WTC11 (cell line): ENCODE measurements at regions not wholly inside any gene's neighbourhood (a gene's known extent, or its start where the extent isn't known, plus 50 kb on each side); places are given as distances from the start of the nearest gene placed in this dataset.

ENCODE experiments used
- ATAC-seq: fragments of 200-7000 bp; cut with Tn5 transposase; 2 replicates; pipeline ENCODE4 v1.10.0; 2021; ENCODE audit warnings: mild to moderate bottlenecking, moderate library complexity
- CTCF ChIA-PET: fragments of 300-600 bp; sonication (Branson Sonifier 250); formaldehyde crosslinking; loops from one replicate; lab custom pipeline; 2021; ENCODE audit warnings: antibody characterized with exemption; lab: Charles Lee
- POLR2A ChIA-PET: fragments of 350-600 bp; sonication (Branson Sonifier 250); formaldehyde crosslinking; loops from one replicate; lab custom pipeline; 2021; ENCODE audit warnings: antibody characterized with exemption; lab: Charles Lee
- DNase-seq: peaks from one replicate; pipeline ENCODE4 v3.0.0; 2021; ENCODE audit warnings: low spot score
- H3K27ac Mint-ChIP-seq: 2 replicates; pipeline ENCODE4 v1.8.0; 2021; ENCODE audit warnings: mixed read lengths
- H3K27me3 Mint-ChIP-seq: 2 replicates; pipeline ENCODE4 v1.8.0; 2021; ENCODE audit warnings: low read depth, mild to moderate bottlenecking, moderate library complexity, mixed read lengths
- H3K36me3 Mint-ChIP-seq: 2 replicates; pipeline ENCODE4 v1.8.0; 2021; ENCODE audit warnings: mixed read lengths
- H3K4me1 Mint-ChIP-seq: 2 replicates; pipeline ENCODE4 v1.8.0; 2022; ENCODE audit warnings: mixed read lengths
- H3K4me3 Mint-ChIP-seq: 2 replicates; pipeline ENCODE4 v1.8.0; 2021; ENCODE audit warnings: mild to moderate bottlenecking, moderate library complexity, mixed read lengths
- H3K9me3 Mint-ChIP-seq: 2 replicates; pipeline ENCODE4 v1.8.0; 2021; ENCODE audit warnings: mixed read lengths
- CREM ChIP-seq: sonication (generic); formaldehyde crosslinking; IDR thresholded peaks from 2 replicates; pipeline ENCODE4 v1.8.1; 2022; ENCODE audit warnings: mild to moderate bottlenecking, missing genetic modification reagents, moderate library complexity
- ESRRA ChIP-seq: sonication (generic); formaldehyde crosslinking; IDR thresholded peaks from 2 replicates; pipeline ENCODE4 v1.8.1; 2022; ENCODE audit warnings: mild to moderate bottlenecking, missing genetic modification reagents, borderline replicate concordance
- IRF2 ChIP-seq: sonication (generic); formaldehyde crosslinking; IDR thresholded peaks from 2 replicates; pipeline ENCODE4 v1.8.0; 2022; ENCODE audit warnings: low read depth, missing genetic modification reagents, borderline replicate concordance
- JUN ChIP-seq: sonication (generic); formaldehyde crosslinking; IDR thresholded peaks from 2 replicates; pipeline ENCODE4 v1.8.0; 2023; ENCODE audit warnings: mild to moderate bottlenecking, missing genetic modification reagents
- NFE2L1 ChIP-seq: sonication (generic); formaldehyde crosslinking; IDR thresholded peaks from 2 replicates; pipeline ENCODE4 v1.8.1; 2023; ENCODE audit warnings: missing genetic modification reagents
- SMAD3 ChIP-seq: sonication (generic); formaldehyde crosslinking; IDR thresholded peaks from 2 replicates; pipeline ENCODE4 v1.8.0; 2022; ENCODE audit warnings: missing genetic modification reagents, mild to moderate bottlenecking, borderline replicate concordance
- ZNF416 ChIP-seq: fragments of 250-450 bp; sonication (Bioruptor Pico); IDR thresholded peaks from 2 replicates; pipeline ENCODE4 v1.9.0; 2021; ENCODE audit warnings: mild to moderate bottlenecking, inconsistent platforms
- TF ChIP-seq, protein P1 (sequence below): sonication (generic); formaldehyde crosslinking; IDR thresholded peaks from 2 replicates; pipeline ENCODE4 v1.8.0; 2023; ENCODE audit warnings: missing genetic modification reagents, mild to moderate bottlenecking, borderline replicate concordance
- TF ChIP-seq, protein P2 (sequence below): sonication (generic); formaldehyde crosslinking; IDR thresholded peaks from 2 replicates; pipeline ENCODE4 v1.8.1; 2023; ENCODE audit warnings: mild to moderate bottlenecking, missing genetic modification reagents, borderline replicate concordance
- TF ChIP-seq, protein P3 (sequence below): fragments of 200-600 bp; IDR thresholded peaks from 2 replicates; pipeline ENCODE4 v1.8.0; 2022; ENCODE audit warnings: antibody characterized with exemption

DNA sequence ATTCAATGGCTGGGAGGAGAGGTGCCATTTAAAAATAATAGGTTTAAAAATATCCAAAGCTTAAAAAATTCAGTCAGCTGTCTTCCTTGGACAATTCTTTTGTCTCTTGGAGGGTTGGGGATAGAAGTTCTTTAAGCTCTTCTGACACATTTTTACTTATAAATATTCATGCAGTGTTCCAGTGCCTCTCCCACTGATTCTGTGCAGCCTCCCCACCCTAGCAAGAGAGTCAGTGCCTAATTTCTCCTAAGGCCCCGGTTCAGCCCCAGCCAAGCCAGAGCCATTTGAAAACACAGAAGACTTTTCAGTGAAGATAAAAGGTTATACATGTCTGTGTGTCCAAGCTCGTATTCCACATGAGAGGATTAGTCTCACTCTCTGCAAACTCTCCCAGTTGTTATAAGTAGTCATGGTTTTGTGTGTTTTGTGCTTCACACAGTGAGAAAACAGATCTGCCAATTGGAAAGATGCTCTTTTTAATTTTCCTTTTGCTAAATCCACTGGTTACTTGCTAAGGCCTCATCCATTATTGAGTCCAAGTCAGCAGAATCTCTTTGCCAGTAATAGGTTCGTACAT lies 141.3 kb downstream of the CD47 start:
- CTCF ChIA-PET = interaction anchor here (1.2 kb wide), 1 partner anchor 22 kb away, joined by 4 read pairs; no protein-coding TSS in a partner anchor
- no peak for ATAC-seq
- H3K9me3 Mint-ChIP-seq = peaks cover 4% of the 10 kb centered on the region

DNA sequence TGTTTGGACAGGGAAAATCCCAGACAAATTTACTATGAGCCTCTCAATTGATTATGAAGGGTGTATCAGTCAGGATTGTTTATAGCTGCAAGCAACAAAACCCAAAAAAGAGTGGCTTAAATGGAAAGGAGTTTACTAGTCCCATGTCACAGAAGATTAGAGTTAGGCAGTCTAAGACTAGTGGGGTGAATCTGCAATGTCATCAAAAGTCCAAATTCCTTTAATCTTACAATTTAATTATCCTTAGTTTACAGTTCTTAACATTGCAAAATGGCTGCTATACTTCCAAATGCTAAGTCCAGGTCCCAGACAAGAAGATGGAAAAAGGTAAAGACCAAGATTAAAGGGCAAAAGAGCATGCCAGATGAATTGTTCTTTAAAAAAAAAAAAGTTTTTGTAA lies 143.6 kb downstream of the CD47 start:
- peaks cover 4% of the 10 kb centered on the region for H3K9me3 Mint-ChIP-seq
- DNase-seq (no peak), ATAC-seq (no peak)
- no peak overlapping the region for H3K27ac Mint-ChIP-seq
- H3K4me3 Mint-ChIP-seq = no peak overlapping the region
- ChIA-PET CTCF (interaction anchor here (0.6 to 1.0 kb wide), 2 partner anchors 167 to 256 kb away, joined by 3 read pairs; no protein-coding TSS in a partner anchor), POLR2A (no interaction called here)
- TF ChIP-seq, protein P1, sequence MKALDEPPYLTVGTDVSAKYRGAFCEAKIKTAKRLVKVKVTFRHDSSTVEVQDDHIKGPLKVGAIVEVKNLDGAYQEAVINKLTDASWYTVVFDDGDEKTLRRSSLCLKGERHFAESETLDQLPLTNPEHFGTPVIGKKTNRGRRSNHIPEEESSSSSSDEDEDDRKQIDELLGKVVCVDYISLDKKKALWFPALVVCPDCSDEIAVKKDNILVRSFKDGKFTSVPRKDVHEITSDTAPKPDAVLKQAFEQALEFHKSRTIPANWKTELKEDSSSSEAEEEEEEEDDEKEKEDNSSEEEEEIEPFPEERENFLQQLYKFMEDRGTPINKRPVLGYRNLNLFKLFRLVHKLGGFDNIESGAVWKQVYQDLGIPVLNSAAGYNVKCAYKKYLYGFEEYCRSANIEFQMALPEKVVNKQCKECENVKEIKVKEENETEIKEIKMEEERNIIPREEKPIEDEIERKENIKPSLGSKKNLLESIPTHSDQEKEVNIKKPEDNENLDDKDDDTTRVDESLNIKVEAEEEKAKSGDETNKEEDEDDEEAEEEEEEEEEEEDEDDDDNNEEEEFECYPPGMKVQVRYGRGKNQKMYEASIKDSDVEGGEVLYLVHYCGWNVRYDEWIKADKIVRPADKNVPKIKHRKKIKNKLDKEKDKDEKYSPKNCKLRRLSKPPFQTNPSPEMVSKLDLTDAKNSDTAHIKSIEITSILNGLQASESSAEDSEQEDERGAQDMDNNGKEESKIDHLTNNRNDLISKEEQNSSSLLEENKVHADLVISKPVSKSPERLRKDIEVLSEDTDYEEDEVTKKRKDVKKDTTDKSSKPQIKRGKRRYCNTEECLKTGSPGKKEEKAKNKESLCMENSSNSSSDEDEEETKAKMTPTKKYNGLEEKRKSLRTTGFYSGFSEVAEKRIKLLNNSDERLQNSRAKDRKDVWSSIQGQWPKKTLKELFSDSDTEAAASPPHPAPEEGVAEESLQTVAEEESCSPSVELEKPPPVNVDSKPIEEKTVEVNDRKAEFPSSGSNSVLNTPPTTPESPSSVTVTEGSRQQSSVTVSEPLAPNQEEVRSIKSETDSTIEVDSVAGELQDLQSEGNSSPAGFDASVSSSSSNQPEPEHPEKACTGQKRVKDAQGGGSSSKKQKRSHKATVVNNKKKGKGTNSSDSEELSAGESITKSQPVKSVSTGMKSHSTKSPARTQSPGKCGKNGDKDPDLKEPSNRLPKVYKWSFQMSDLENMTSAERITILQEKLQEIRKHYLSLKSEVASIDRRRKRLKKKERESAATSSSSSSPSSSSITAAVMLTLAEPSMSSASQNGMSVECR (CRISPR knock-in tag) = no peak
- TF ChIP-seq, protein P2, sequence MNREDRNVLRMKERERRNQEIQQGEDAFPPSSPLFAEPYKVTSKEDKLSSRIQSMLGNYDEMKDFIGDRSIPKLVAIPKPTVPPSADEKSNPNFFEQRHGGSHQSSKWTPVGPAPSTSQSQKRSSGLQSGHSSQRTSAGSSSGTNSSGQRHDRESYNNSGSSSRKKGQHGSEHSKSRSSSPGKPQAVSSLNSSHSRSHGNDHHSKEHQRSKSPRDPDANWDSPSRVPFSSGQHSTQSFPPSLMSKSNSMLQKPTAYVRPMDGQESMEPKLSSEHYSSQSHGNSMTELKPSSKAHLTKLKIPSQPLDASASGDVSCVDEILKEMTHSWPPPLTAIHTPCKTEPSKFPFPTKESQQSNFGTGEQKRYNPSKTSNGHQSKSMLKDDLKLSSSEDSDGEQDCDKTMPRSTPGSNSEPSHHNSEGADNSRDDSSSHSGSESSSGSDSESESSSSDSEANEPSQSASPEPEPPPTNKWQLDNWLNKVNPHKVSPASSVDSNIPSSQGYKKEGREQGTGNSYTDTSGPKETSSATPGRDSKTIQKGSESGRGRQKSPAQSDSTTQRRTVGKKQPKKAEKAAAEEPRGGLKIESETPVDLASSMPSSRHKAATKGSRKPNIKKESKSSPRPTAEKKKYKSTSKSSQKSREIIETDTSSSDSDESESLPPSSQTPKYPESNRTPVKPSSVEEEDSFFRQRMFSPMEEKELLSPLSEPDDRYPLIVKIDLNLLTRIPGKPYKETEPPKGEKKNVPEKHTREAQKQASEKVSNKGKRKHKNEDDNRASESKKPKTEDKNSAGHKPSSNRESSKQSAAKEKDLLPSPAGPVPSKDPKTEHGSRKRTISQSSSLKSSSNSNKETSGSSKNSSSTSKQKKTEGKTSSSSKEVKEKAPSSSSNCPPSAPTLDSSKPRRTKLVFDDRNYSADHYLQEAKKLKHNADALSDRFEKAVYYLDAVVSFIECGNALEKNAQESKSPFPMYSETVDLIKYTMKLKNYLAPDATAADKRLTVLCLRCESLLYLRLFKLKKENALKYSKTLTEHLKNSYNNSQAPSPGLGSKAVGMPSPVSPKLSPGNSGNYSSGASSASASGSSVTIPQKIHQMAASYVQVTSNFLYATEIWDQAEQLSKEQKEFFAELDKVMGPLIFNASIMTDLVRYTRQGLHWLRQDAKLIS (CRISPR knock-in tag) = no peak
- peaks cover 10% of the 10 kb centered on the region for H3K4me1 Mint-ChIP-seq
- no peaks in the 10 kb centered on the region for H3K36me3 Mint-ChIP-seq
- H3K27me3 Mint-ChIP-seq = no peaks in the 10 kb centered on the region

More for the DNA sequence above, 141.3 kb downstream of the CD47 start:
- H3K27me3 Mint-ChIP-seq = no peaks in the 10 kb centered on the region
- peaks cover 10% of the 10 kb centered on the region for H3K4me1 Mint-ChIP-seq
- TF ChIP-seq SMAD3 (CRISPR knock-in tag) (no peak), ESRRA (CRISPR knock-in tag) (no peak), JUN (CRISPR knock-in tag) (no peak)
- no peaks in the 10 kb centered on the region for H3K36me3 Mint-ChIP-seq
- POLR2A ChIA-PET = no interaction called here
- no peak for DNase-seq
- no peak overlapping the region for H3K4me3 Mint-ChIP-seq
- H3K27ac Mint-ChIP-seq = no peak overlapping the region

DNA sequence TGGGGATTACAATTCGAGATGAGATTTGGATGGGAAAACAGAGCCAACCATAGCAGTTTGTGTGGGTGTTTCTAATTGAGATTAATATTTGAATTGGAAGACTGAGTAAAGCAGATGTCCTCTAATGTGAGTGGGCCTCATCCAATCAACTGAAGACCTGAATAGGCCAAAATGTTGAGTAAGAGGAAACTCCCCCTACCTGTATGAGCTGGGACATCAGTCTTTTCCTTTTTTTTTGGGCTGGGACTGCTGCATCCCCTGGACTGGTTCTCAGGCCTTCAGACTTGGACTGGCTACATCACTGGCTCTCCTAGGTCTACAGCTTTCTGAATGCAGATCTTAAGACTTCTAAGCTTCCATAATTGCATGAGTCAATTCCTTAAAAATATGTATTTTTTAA lies 144.1 kb downstream of the CD47 start:
- Mint-ChIP-seq H3K36me3 (no peaks in the 10 kb centered on the region), H3K27me3 (no peaks in the 10 kb centered on the region), H3K9me3 (peaks cover 4% of the 10 kb centered on the region), H3K27ac (no peak overlapping the region), H3K4me1 (peaks cover 10% of the 10 kb centered on the region), H3K4me3 (no peak overlapping the region)
- ChIA-PET POLR2A (no interaction called here), CTCF (interaction anchor here (0.6 to 1.0 kb wide), 2 partner anchors 167 to 257 kb away, joined by 3 read pairs; no protein-coding TSS in a partner anchor)
- DNase-seq = no peak
- no peak for TF ChIP-seq CREM (CRISPR knock-in tag)
- TF ChIP-seq, protein P1 (CRISPR knock-in tag) = no peak
- no peak for TF ChIP-seq NFE2L1
- no peak for TF ChIP-seq IRF2 (CRISPR knock-in tag)
- TF ChIP-seq, protein P3, sequence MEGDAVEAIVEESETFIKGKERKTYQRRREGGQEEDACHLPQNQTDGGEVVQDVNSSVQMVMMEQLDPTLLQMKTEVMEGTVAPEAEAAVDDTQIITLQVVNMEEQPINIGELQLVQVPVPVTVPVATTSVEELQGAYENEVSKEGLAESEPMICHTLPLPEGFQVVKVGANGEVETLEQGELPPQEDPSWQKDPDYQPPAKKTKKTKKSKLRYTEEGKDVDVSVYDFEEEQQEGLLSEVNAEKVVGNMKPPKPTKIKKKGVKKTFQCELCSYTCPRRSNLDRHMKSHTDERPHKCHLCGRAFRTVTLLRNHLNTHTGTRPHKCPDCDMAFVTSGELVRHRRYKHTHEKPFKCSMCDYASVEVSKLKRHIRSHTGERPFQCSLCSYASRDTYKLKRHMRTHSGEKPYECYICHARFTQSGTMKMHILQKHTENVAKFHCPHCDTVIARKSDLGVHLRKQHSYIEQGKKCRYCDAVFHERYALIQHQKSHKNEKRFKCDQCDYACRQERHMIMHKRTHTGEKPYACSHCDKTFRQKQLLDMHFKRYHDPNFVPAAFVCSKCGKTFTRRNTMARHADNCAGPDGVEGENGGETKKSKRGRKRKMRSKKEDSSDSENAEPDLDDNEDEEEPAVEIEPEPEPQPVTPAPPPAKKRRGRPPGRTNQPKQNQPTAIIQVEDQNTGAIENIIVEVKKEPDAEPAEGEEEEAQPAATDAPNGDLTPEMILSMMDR = 0 out of 2 replicates have a peak, but pooled peaks have one; percentile 20
- no peak for TF ChIP-seq ZNF416 (CRISPR knock-in tag)
- peak; percentile 73 for ATAC-seq
